SK-N-SH (cell line): ENCODE measurements at regions not wholly inside any gene's neighbourhood (a gene's known extent, or its start where the extent isn't known, plus 50 kb on each side); places are given as distances from the start of the nearest gene placed in this dataset.

ENCODE experiments used
- CTCF ChIA-PET: fragments of 300-600, 350-600 bp; formaldehyde crosslinking; extraction: SDS; loops from one replicate; lab custom pipeline; 2021; lab: Yijun Ruan, JAX
- POLR2A ChIA-PET: fragments of 350-600 bp; sonication (Branson Sonifier 250); formaldehyde crosslinking; extraction: SDS; loops from one replicate; lab custom pipeline; 2020; ENCODE audit warnings: antibody characterized with exemption, inconsistent platforms; lab: Yijun Ruan, JAX
- DNase-seq: peaks from one replicate; pipeline ENCODE4 v3.0.0; 2012
- H2AFZ ChIP-seq: fragments of 200-600 bp; sonication (generic); 2 replicates; pipeline ENCODE4 v1.8.1; 2016; ENCODE audit warnings: antibody characterized with exemption, mild to moderate bottlenecking, low read depth
- H3F3A ChIP-seq: fragments of 200-600 bp; sonication (generic); replicated peaks from 2 replicates; pipeline ENCODE3; 2016; ENCODE audit warnings: antibody characterized with exemption, mild to moderate bottlenecking; ENCODE audit not compliant: insufficient read depth
- H3K27ac ChIP-seq, 2 experiments: fragments of 200-500 bp in 1 of 2; fragments of 200-600 bp in 1 of 2; sonication (Bioruptor generic) in 1 of 2; sonication (generic), shearing (Covaris generic) in 1 of 2; 2 replicates each; pipeline versions ENCODE4 v1.5.1 to v1.6.1; 2014 to 2016; ENCODE audit warnings: low read depth in 2 of 2, inconsistent platforms in 1 of 2, low read length in 1 of 2, mild to moderate bottlenecking in 1 of 2, mixed read lengths in 1 of 2
- H3K27me3 ChIP-seq: fragments of 200-600 bp; sonication (generic), shearing (Covaris generic); 2 replicates; pipeline ENCODE4 v1.6.1; 2016; ENCODE audit warnings: mixed run types; ENCODE audit not compliant: insufficient read depth
- H3K36me3 ChIP-seq, 2 experiments: fragments of 200-500 bp in 1 of 2; fragments of 200-600 bp in 1 of 2; sonication (Bioruptor generic) in 1 of 2; sonication (generic) in 1 of 2; replicated peaks in 1 of 2; 2 replicates each; pipeline versions ENCODE3 to v1.5.1; 2014 to 2016; ENCODE audit warnings: low read length in 1 of 2, mild to moderate bottlenecking in 1 of 2; ENCODE audit not compliant: insufficient read depth in 2 of 2, control insufficient read depth in 1 of 2
- H3K4me1 ChIP-seq, 2 experiments: fragments of 200-500 bp in 1 of 2; fragments of 200-600 bp in 1 of 2; sonication (Bioruptor generic) in 1 of 2; sonication (generic), shearing (Covaris generic) in 1 of 2; 2 replicates each; pipeline versions ENCODE4 v1.5.1 to v1.6.1; 2014 to 2016; ENCODE audit warnings: low read depth in 1 of 2, low read length in 1 of 2, mixed run types in 1 of 2; ENCODE audit not compliant: insufficient read depth in 2 of 2, control insufficient read depth in 1 of 2
- H3K4me2 ChIP-seq: fragments of 200-600 bp; sonication (generic), shearing (Covaris generic); 2 replicates; pipeline ENCODE4 v1.6.1; 2017; ENCODE audit warnings: mixed run types
- H3K4me3 ChIP-seq, 2 experiments: fragments of 200-500 bp in 1 of 2; fragments of 200-600 bp in 1 of 2; sonication (Bioruptor generic) in 1 of 2; sonication (generic), shearing (Covaris generic) in 1 of 2; 2 replicates each; pipeline versions ENCODE4 v1.5.1 to v1.8.1; 2014 to 2016; ENCODE audit warnings: low read depth in 2 of 2, inconsistent platforms in 1 of 2, low read length in 1 of 2, mild to moderate bottlenecking in 1 of 2, mixed read lengths in 1 of 2, moderate library complexity in 1 of 2
- H3K79me2 ChIP-seq: fragments of 200-600 bp; sonication (generic); 2 replicates; pipeline ENCODE4 v1.8.1; 2017; ENCODE audit warnings: mild to moderate bottlenecking; ENCODE audit not compliant: insufficient read depth
- H3K9ac ChIP-seq: fragments of 200-600 bp; sonication (generic); 2 replicates; pipeline ENCODE4 v1.6.1; 2017; ENCODE audit warnings: mixed run types
- H3K9me2 ChIP-seq: fragments of 200-600 bp; sonication (generic); 2 replicates; pipeline ENCODE4 v1.6.1; 2017; ENCODE audit warnings: mixed run types
- H3K9me3 ChIP-seq: fragments of 200-600 bp; sonication (generic); 2 replicates; pipeline ENCODE4 v1.6.1; 2017; ENCODE audit warnings: mixed run types, mild to moderate bottlenecking, moderate library complexity
- H4K20me1 ChIP-seq: fragments of 200-600 bp; sonication (generic); 2 replicates; pipeline ENCODE4 v1.6.1; 2017; ENCODE audit warnings: mild to moderate bottlenecking, mixed run types; ENCODE audit not compliant: insufficient read depth
- CHD2 ChIP-seq: fragments of 150-350 bp; IDR thresholded peaks from 2 replicates; pipeline ENCODE4 v1.6.1; 2018; ENCODE audit warnings: low read length; ENCODE audit not compliant: partially characterized antibody
- ELF1 ChIP-seq: IDR thresholded peaks from 2 replicates; pipeline ENCODE4 v1.4.0; 2012
- FOSL2 ChIP-seq: IDR thresholded peaks from 2 replicates; pipeline ENCODE4 v1.4.0; 2012; ENCODE audit warnings: low read depth, mild to moderate bottlenecking, moderate library complexity, borderline replicate concordance
- GABPA ChIP-seq: IDR thresholded peaks from 2 replicates; pipeline ENCODE4 v1.4.0; 2012; ENCODE audit warnings: low read depth, mild to moderate bottlenecking
- GATA2 ChIP-seq: sonication (generic); formaldehyde crosslinking; IDR thresholded peaks from 2 replicates; pipeline ENCODE4 v1.5.0; 2020; ENCODE audit warnings: mild to moderate bottlenecking, missing genetic modification reagents
- MEF2A ChIP-seq: IDR thresholded peaks from 2 replicates; pipeline ENCODE4 v1.4.0; 2012; ENCODE audit warnings: low read depth, borderline replicate concordance
- NFIC ChIP-seq: IDR thresholded peaks from 2 replicates; pipeline ENCODE4 v1.4.0; 2012; ENCODE audit warnings: borderline replicate concordance
- NRF1 ChIP-seq: IDR thresholded peaks from 2 replicates; pipeline ENCODE4 v1.6.1; 2012; ENCODE audit warnings: low read depth, mild to moderate bottlenecking, low read length
- POLR2AphosphoS5 ChIP-seq: IDR thresholded peaks from 2 replicates; pipeline ENCODE4 v1.6.1; 2012; ENCODE audit warnings: low read depth, low read length
- TAF1 ChIP-seq: IDR thresholded peaks from 2 replicates; pipeline ENCODE4 v1.6.1; 2012; ENCODE audit warnings: low read depth, mild to moderate bottlenecking, low read length, moderate library complexity, borderline replicate concordance
- WGBS: methylation state at CpG from one replicate; pipeline ENCODE4 v1.1.6; 2017; ENCODE audit warnings: low lambda C conversion rate; 5-methylcytosine and 5-hydroxymethylcytosine counted together
- TF ChIP-seq, protein P1 (sequence below): IDR thresholded peaks from 2 replicates; pipeline ENCODE4 v1.4.0; 2012; ENCODE audit warnings: low read depth, borderline replicate concordance
- TF ChIP-seq, protein P2 (sequence below): IDR thresholded peaks from 2 replicates; pipeline ENCODE4 v1.4.0; 2012; ENCODE audit warnings: low read depth, borderline replicate concordance

DNA sequence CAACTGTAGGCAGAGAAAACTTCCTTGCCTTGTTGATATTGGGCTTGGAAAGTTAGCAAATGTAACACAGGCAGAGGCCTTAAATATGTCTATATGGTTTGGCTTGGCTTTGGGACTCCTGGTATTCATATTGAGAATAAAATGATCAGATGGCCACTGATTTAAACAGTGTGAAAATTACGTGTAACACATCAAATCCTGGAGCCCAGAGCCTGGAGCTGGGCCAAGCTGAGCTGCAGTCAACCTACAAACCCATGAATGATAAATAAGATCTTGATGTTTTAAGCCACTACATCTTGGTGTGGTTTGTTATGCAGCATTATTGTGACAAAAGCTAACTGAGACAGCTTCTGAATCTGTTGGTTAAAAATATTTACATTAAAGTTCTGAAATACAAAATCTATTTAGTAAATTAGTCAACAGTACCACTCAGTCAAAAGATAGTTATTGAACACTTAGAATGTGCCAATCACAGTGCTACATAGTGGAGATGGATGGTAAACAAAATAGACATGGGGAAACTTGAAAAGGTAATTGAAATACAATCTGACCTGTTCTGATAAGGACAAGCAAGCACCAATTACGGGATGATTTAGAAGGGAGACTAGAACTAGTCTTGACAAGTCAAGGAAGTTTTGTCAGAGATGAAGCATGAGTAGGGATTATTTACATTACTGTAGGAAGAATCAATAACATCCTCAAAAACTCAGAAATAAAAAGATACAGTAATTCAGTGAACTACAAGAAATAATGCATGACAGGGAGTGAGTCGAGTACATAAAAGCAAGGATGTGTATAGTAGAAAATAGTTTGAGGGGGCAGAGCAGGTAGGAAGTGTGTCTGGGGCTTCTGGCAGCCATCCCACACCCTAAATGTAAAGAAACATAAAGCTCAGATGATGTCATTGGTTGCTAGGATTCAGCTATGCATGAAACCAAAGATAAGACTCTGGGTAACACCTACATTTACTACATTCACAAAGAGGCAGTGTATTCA is 157.7 kb downstream of the HNMT start:
- Histone ChIP-seq H2AFZ (no peak overlapping the region), H3K27me3 (no peaks in the 10 kb centered on the region), H3K9me3 (no peaks in the 10 kb centered on the region), H3K4me3 (no peak overlapping the region), H4K20me1 (no peaks in the 10 kb centered on the region), H3K4me1 (peaks cover 0 to 3% of the 10 kb centered on the region in 2 experiments; a peak in 1 of 4 replicates), H3K9me2 (no peaks in the 10 kb centered on the region), H3F3A (peaks cover 2% of the 10 kb centered on the region), H3K4me2 (no peak overlapping the region), H3K27ac (no peak overlapping the region), H3K36me3 (no peaks in the 10 kb centered on the region), H3K9ac (no peak overlapping the region), H3K79me2 (no peaks in the 10 kb centered on the region)
- ChIA-PET POLR2A (no interaction called here), CTCF (no interaction called here)
- no peak for TF ChIP-seq GABPA
- no peak for TF ChIP-seq NRF1
- no peak for TF ChIP-seq FOSL2
- TF ChIP-seq CHD2, result no peak
- TF ChIP-seq, protein P1, sequence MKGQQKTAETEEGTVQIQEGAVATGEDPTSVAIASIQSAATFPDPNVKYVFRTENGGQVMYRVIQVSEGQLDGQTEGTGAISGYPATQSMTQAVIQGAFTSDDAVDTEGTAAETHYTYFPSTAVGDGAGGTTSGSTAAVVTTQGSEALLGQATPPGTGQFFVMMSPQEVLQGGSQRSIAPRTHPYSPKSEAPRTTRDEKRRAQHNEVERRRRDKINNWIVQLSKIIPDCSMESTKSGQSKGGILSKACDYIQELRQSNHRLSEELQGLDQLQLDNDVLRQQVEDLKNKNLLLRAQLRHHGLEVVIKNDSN, result no peak
- TF ChIP-seq ELF1, result no peak
- TF ChIP-seq, protein P2, sequence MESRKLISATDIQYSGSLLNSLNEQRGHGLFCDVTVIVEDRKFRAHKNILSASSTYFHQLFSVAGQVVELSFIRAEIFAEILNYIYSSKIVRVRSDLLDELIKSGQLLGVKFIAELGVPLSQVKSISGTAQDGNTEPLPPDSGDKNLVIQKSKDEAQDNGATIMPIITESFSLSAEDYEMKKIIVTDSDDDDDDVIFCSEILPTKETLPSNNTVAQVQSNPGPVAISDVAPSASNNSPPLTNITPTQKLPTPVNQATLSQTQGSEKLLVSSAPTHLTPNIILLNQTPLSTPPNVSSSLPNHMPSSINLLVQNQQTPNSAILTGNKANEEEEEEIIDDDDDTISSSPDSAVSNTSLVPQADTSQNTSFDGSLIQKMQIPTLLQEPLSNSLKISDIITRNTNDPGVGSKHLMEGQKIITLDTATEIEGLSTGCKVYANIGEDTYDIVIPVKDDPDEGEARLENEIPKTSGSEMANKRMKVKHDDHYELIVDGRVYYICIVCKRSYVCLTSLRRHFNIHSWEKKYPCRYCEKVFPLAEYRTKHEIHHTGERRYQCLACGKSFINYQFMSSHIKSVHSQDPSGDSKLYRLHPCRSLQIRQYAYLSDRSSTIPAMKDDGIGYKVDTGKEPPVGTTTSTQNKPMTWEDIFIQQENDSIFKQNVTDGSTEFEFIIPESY, result no peak
- no peak for TF ChIP-seq NFIC
- TF ChIP-seq TAF1, result no peak
- no peak for TF ChIP-seq MEF2A
- no peak for DNase-seq
- WGBS, result 88% methylated on average over 3 of the region's 3 CpGs

DNA sequence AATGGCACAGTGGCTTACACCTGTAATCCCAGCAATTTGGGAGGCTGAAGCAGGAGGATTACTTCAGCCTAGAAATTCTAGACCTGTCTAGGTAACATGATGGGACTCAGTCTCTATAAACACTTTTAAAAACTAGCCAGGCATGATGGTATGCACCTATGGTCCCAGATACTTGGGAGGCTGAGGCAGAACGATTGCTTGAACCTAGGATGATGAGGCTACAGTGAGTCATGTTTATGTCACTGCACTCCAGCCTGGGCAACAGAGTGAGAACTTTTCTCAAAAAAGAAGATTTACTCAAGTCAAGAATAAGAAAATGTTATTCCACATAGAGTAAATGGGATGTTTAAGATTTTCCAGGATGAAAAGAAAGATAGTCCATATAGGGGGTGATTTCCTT is 158.6 kb downstream of the HNMT start:
- no peak overlapping the region for H3K9ac ChIP-seq
- no peak overlapping the region for H3K27ac ChIP-seq
- no peaks in the 10 kb centered on the region for H3K79me2 ChIP-seq
- H4K20me1 ChIP-seq, result no peaks in the 10 kb centered on the region
- ChIA-PET CTCF (no interaction called here), POLR2A (no interaction called here)
- H3K4me2 ChIP-seq, result no peak overlapping the region
- no peak overlapping the region for H2AFZ ChIP-seq
- H3K4me1 ChIP-seq, result peaks cover 0 to 3% of the 10 kb centered on the region in 2 experiments; a peak in 1 of 4 replicates
- peaks cover 2% of the 10 kb centered on the region for H3F3A ChIP-seq
- WGBS, result 5% methylated on average over 1 of the region's 1 CpG
- no peak overlapping the region for H3K4me3 ChIP-seq
- no peaks in the 10 kb centered on the region for H3K9me3 ChIP-seq
- no peaks in the 10 kb centered on the region for H3K9me2 ChIP-seq
- no peak for DNase-seq
- no peaks in the 10 kb centered on the region for H3K27me3 ChIP-seq
- TF ChIP-seq POLR2AphosphoS5 (no peak), GATA2 (no peak), FOSL2 (peak; percentile 41; the same call in 1 of the 2 replicates)
- no peaks in the 10 kb centered on the region for H3K36me3 ChIP-seq
